Ascending aorta (tissue), 2 donors: ENCODE measurements at regions not wholly inside any gene's neighbourhood (a gene's known extent, or its start where the extent isn't known, plus 50 kb on each side); places are given as distances from the start of the nearest gene placed in this dataset.

ENCODE experiments used
- DNase-seq, 2 donors: peaks; one replicate each; pipeline ENCODE4 v3.0.0-alpha.2; 2019; ENCODE audit warnings: low spot score in 2 of 2
- H3K27ac ChIP-seq, 2 donors: fragments of 200-600 bp; sonication (generic); one replicate each; pipeline ENCODE4 v1.5.1; 2016 to 2017; ENCODE audit warnings: mild to moderate bottlenecking in 1 of 2
- H3K27me3 ChIP-seq: fragments of 200-600 bp; sonication (generic); one replicate; pipeline ENCODE4 v1.5.1; 2017
- H3K36me3 ChIP-seq, 2 donors: fragments of 200-600 bp; sonication (generic); one replicate each; pipeline ENCODE4 v1.5.1; 2016
- H3K4me1 ChIP-seq, 2 donors: fragments of 200-600 bp; sonication (generic); one replicate each; pipeline ENCODE4 v1.5.1; 2016 to 2017; ENCODE audit warnings: mild to moderate bottlenecking in 1 of 2
- H3K4me3 ChIP-seq, 2 donors: fragments of 200-600 bp; sonication (generic); one replicate each; pipeline ENCODE4 v1.5.1; 2016 to 2017; ENCODE audit warnings: mild to moderate bottlenecking in 1 of 2
- H3K9me3 ChIP-seq, 2 donors: fragments of 200-600 bp; sonication (generic); one replicate each; pipeline ENCODE4 v1.5.1; 2016
- intact Hi-C: fragments of 100-400 bp; cut with DNase I; formaldehyde crosslinking; loops from one replicate; pipeline ENCODE4 v1.15.1; 2023
- TF ChIP-seq, protein P1 (sequence below), 3 experiments: fragments of 200-600 bp in 2 of 3; fragments of 450-650 bp in 1 of 3; sonication (generic) in 2 of 3; IDR thresholded peaks; one replicate each; pipeline ENCODE4 v1.5.1; 2016 to 2019; ENCODE audit warnings: antibody characterized with exemption in 3 of 3, mild to moderate bottlenecking in 1 of 3, moderate library complexity in 1 of 3

DNA sequence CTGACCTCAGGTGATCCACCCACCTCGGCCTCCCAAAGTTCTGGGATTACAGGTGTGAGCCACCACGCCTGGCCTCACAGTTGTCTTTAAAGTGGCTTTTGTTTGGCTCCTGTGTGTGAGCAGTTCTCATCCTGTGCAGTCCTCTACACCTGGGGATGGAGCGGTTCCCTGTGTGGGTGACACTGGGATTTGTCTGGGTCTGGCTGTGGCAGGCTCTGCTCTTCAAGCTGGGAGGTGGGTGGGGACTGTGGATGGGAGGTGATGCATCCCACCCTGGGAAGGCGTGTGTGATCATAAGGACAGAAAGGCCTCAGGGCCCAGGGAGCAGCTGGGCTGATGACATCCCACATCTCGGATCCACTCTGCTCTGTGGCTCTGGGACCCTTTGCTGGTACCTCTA lies 1266.8 kb downstream of the BRD1 start:
- no peak overlapping the region for H3K27ac ChIP-seq
- no peaks in the 10 kb centered on the region for H3K4me1 ChIP-seq
- H3K4me3 ChIP-seq: no peak overlapping the region
- H3K9me3 ChIP-seq: no peaks in the 10 kb centered on the region
- intact Hi-C loops: no loop called here
- H3K36me3 ChIP-seq: no peaks in the 10 kb centered on the region
- H3K27me3 ChIP-seq: no peaks in the 10 kb centered on the region
- DNase-seq: no peak
- TF ChIP-seq, protein P1, sequence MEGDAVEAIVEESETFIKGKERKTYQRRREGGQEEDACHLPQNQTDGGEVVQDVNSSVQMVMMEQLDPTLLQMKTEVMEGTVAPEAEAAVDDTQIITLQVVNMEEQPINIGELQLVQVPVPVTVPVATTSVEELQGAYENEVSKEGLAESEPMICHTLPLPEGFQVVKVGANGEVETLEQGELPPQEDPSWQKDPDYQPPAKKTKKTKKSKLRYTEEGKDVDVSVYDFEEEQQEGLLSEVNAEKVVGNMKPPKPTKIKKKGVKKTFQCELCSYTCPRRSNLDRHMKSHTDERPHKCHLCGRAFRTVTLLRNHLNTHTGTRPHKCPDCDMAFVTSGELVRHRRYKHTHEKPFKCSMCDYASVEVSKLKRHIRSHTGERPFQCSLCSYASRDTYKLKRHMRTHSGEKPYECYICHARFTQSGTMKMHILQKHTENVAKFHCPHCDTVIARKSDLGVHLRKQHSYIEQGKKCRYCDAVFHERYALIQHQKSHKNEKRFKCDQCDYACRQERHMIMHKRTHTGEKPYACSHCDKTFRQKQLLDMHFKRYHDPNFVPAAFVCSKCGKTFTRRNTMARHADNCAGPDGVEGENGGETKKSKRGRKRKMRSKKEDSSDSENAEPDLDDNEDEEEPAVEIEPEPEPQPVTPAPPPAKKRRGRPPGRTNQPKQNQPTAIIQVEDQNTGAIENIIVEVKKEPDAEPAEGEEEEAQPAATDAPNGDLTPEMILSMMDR (IDR thresholded peaks at IDR 0.05): no peak

DNA sequence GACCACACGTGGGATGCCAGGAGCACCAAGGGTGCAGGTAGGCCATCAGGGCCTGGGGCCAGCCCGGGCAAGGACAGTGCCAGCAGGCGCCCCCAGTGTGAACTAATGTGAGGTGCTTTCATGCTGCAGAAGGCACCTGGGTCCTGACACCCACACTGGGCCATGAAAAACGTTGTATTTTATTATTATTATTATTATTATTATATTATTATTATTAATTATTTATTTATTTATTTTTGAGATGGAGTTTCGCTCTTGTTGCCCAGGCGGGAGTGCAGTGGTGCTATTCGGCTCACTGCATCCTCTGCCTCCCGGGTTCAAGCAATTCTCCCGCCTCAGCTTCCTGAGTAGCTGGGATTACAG lies 1267.3 kb downstream of the BRD1 start:
- DNase-seq: no peak
- H3K27ac ChIP-seq: no peak overlapping the region
- H3K4me3 ChIP-seq: no peak overlapping the region

DNA sequence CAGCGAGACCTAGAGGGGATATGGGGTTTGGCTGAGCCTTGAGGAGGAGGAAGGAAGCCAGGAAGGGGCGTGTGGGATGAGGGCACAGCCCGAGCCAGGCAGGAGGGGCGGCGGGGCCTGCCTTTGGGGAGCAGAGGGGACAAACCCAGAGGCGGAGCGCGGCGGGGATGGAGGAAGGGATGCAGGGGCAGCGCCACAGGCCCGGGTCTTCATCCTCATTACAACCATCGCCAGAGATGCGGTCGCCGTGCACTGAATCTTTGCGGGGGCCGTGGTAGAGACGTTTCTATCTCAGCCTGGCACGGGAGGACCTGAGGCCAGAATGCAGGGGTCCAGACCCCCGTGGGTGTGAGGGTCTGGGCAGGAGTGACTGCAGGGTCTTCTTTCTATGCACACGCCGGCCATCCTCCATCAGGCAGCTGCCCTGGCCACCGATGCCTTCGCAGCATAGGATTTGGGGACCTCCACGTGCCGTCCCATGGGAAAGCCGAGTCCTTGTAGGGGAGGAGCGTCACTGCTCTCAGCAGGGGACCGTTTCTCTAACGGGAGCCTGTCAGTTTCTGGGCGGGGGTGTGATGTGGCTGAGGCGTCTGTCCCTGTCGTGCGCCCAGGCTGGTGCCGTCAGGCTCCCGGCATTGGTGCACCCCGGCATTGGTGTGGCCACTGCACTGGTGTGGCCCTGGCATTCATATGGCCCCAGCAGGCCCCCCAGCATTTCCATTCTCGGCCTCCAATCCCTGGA lies 1267.9 kb downstream of the BRD1 start:
- H3K4me1 ChIP-seq: no peaks in the 10 kb centered on the region
- no peak overlapping the region for H3K4me3 ChIP-seq
- no peak overlapping the region for H3K27ac ChIP-seq
- H3K36me3 ChIP-seq: no peaks in the 10 kb centered on the region
- DNase-seq: no peak
- TF ChIP-seq, protein P1 (IDR thresholded peaks at IDR 0.05): no peak
- H3K27me3 ChIP-seq: no peaks in the 10 kb centered on the region
- H3K9me3 ChIP-seq: no peaks in the 10 kb centered on the region
- intact Hi-C loops: no loop called here

More for the DNA sequence above, 1267.3 kb downstream of the BRD1 start:
- no peaks in the 10 kb centered on the region for H3K27me3 ChIP-seq
- TF ChIP-seq, protein P1 (IDR thresholded peaks at IDR 0.05): no peak
- H3K9me3 ChIP-seq: no peaks in the 10 kb centered on the region
- H3K4me1 ChIP-seq: no peaks in the 10 kb centered on the region
- no peaks in the 10 kb centered on the region for H3K36me3 ChIP-seq
- intact Hi-C loops: no loop called here

DNA sequence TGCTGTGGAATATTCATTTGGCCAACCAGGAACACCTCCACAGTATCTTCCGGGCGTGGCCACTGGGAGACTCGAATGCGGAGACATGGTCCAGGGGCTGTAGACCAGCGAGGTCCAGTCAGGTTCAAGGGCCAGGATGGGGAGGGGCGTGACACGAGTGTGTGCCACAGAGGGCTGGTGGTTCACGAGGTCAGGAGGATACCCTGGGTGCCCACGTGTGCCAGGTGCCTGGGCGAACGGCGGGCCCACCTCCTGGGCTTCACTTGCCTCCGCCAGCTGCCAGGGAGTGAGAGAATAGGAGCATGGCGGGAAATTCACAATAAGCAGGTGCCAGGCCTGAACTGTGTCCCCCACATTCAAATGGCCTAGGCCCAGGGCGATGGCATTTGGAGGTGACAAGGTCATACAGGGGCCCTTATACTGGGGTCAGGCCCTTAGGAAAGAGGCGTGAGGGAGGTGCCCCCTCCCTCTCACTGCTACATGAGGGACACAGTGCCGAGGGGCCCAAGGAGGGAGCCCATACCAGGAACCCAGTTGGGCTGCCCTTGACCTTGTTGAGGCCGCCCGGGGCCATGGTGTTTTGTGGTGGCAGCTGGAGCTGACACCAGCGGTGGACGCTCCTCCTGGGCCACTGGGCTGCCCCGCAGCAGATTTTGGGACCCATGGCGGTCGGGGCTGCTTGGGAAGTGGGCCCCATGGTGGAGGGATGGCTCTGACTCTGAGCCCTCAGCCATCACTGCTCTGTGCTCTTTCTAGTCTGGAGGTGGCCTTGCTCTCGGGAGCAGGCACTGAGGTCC lies 1268.9 kb downstream of the BRD1 start:
- H3K27me3 ChIP-seq: no peaks in the 10 kb centered on the region
- H3K27ac ChIP-seq: no peak overlapping the region
- H3K4me1 ChIP-seq: no peaks in the 10 kb centered on the region
- no peaks in the 10 kb centered on the region for H3K9me3 ChIP-seq
- intact Hi-C loops: no loop called here
- no peak for DNase-seq
- no peaks in the 10 kb centered on the region for H3K36me3 ChIP-seq
- TF ChIP-seq, protein P1 (IDR thresholded peaks at IDR 0.05): no peak
- H3K4me3 ChIP-seq: no peak overlapping the region

DNA sequence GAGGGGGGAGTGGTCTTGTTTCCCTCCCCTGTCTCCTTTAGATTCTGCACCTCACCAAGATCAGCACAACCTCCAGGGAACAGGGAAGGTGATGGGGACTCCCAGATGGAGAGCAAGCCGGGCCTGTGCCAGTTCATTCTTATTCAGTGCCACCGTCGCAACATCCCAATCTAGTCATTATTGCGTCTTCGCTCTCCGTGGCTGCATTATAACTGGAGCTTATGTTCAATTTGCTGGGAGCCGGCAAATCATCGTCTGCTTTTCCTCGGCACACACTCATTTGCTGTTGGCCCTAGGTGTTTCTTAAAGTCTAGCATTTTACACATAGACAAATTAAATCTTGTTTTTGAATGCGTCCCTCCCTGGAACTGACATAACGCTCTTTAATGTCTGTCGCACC lies 1269.7 kb downstream of the BRD1 start:
- intact Hi-C loops: no loop called here
- Histone ChIP-seq H3K27ac (no peak overlapping the region), H3K4me3 (no peak overlapping the region), H3K4me1 (no peaks in the 10 kb centered on the region), H3K36me3 (no peaks in the 10 kb centered on the region), H3K9me3 (no peaks in the 10 kb centered on the region), H3K27me3 (no peaks in the 10 kb centered on the region)
- TF ChIP-seq, protein P1 (IDR thresholded peaks at IDR 0.05): no peak
- no peak for DNase-seq
